ENCODE measurements at regions not wholly inside any gene's neighbourhood (a gene's known extent, or its start where the extent isn't known, plus 50 kb on each side); places are given as distances from the start of the nearest gene placed in this dataset.

- H3K27ac Mint-ChIP-seq = no peak overlapping the region
- peaks cover 3% of the 10 kb centered on the region for H3K4me1 Mint-ChIP-seq (ENCODE audit: low read depth)
- POLR2A ChIA-PET = no interaction called here
- CTCF ChIA-PET = no interaction called here
- H3K36me3 Mint-ChIP-seq = no peaks in the 10 kb centered on the region
- H3K4me3 Mint-ChIP-seq = no peak overlapping the region
- no peaks in the 10 kb centered on the region for H3K27me3 Mint-ChIP-seq
- intact Hi-C loops (cut with micrococcal nuclease) = no loop called here
- no peak for DNase-seq
- no peaks in the 10 kb centered on the region for H3K9me3 Mint-ChIP-seq
These were observed 1363.2 kb upstream of the ACVR2A start for GRCh38 chr2:146481629-146482028.

GRCh38 chr2:146477383-146477782, 1367.4 kb upstream of the ACVR2A start:
- intact Hi-C loops (cut with micrococcal nuclease) = no loop called here
- POLR2A ChIA-PET = no interaction called here
- DNase-seq = no peak
- H3K27me3 Mint-ChIP-seq = no peaks in the 10 kb centered on the region
- no peaks in the 10 kb centered on the region for H3K9me3 Mint-ChIP-seq
- H3K4me1 Mint-ChIP-seq (ENCODE audit: low read depth) = peaks cover 3% of the 10 kb centered on the region
- H3K4me3 Mint-ChIP-seq = no peak overlapping the region
- no peaks in the 10 kb centered on the region for H3K36me3 Mint-ChIP-seq
- no peak overlapping the region for H3K27ac Mint-ChIP-seq
- CTCF ChIA-PET = no interaction called here

GRCh38 chr2:146468578-146468977, 1376.3 kb upstream of the ACVR2A start:
- H3K4me1 Mint-ChIP-seq (ENCODE audit: low read depth) = no peaks in the 10 kb centered on the region
- no peaks in the 10 kb centered on the region for H3K27me3 Mint-ChIP-seq
- no peak overlapping the region for H3K27ac Mint-ChIP-seq
- POLR2A ChIA-PET = no interaction called here
- DNase-seq = no peak
- H3K9me3 Mint-ChIP-seq = no peaks in the 10 kb centered on the region
- intact Hi-C loops (cut with micrococcal nuclease) = no loop called here
- CTCF ChIA-PET = no interaction called here
- no peaks in the 10 kb centered on the region for H3K36me3 Mint-ChIP-seq
- no peak overlapping the region for H3K4me3 Mint-ChIP-seq

GRCh38 chr2:146467425-146467824, 1377.4 kb upstream of the ACVR2A start:
- H3K36me3 Mint-ChIP-seq = no peaks in the 10 kb centered on the region
- no peaks in the 10 kb centered on the region for H3K9me3 Mint-ChIP-seq
- no peak overlapping the region for H3K27ac Mint-ChIP-seq

GRCh38 chr2:146465460-146465859, 1379.4 kb upstream of the ACVR2A start:
- no peaks in the 10 kb centered on the region for H3K4me1 Mint-ChIP-seq (ENCODE audit: low read depth)
- no peak for DNase-seq
- ChIA-PET POLR2A (no interaction called here), CTCF (no interaction called here)
- H3K27me3 Mint-ChIP-seq = no peaks in the 10 kb centered on the region
- H3K27ac Mint-ChIP-seq = no peak overlapping the region
- H3K36me3 Mint-ChIP-seq = no peaks in the 10 kb centered on the region
- no peak overlapping the region for H3K4me3 Mint-ChIP-seq
- H3K9me3 Mint-ChIP-seq = peaks cover 5% of the 10 kb centered on the region
- intact Hi-C loops (cut with micrococcal nuclease) = no loop called here

More at GRCh38 chr2:146467425-146467824, 1377.4 kb upstream of the ACVR2A start:
- CTCF ChIA-PET = no interaction called here
- POLR2A ChIA-PET = no interaction called here
- intact Hi-C loops (cut with micrococcal nuclease) = no loop called here
- Mint-ChIP-seq H3K4me3 (no peak overlapping the region), H3K4me1 (ENCODE audit: low read depth) (no peaks in the 10 kb centered on the region), H3K27me3 (no peaks in the 10 kb centered on the region)
- no peak for DNase-seq

GRCh38 chr2:146461068-146461467, 1383.8 kb upstream of the ACVR2A start:
- ChIA-PET POLR2A (no interaction called here), CTCF (no interaction called here)
- Mint-ChIP-seq H3K27ac (no peak overlapping the region), H3K9me3 (peaks cover 27% of the 10 kb centered on the region), H3K27me3 (no peaks in the 10 kb centered on the region), H3K4me3 (no peak overlapping the region), H3K4me1 (ENCODE audit: low read depth) (no peaks in the 10 kb centered on the region), H3K36me3 (no peaks in the 10 kb centered on the region)
- intact Hi-C loops (cut with micrococcal nuclease) = no loop called here
- no peak for DNase-seq

GRCh38 chr2:146458585-146458984, 1386.2 kb upstream of the ACVR2A start:
- no peak for DNase-seq
- Mint-ChIP-seq H3K9me3 (peaks cover 27% of the 10 kb centered on the region), H3K27me3 (no peaks in the 10 kb centered on the region), H3K4me3 (no peak overlapping the region), H3K27ac (no peak overlapping the region), H3K36me3 (no peaks in the 10 kb centered on the region), H3K4me1 (ENCODE audit: low read depth) (no peaks in the 10 kb centered on the region)
- POLR2A ChIA-PET = no interaction called here
- CTCF ChIA-PET = no interaction called here
- intact Hi-C loops (cut with micrococcal nuclease) = no loop called here

GRCh38 chr2:146457221-146457620, 1387.6 kb upstream of the ACVR2A start:
- Mint-ChIP-seq H3K27me3 (no peaks in the 10 kb centered on the region), H3K36me3 (no peaks in the 10 kb centered on the region), H3K4me1 (ENCODE audit: low read depth) (no peaks in the 10 kb centered on the region), H3K9me3 (peaks cover 27% of the 10 kb centered on the region), H3K4me3 (no peak overlapping the region), H3K27ac (no peak overlapping the region)
- intact Hi-C loops (cut with micrococcal nuclease) = no loop called here
- CTCF ChIA-PET = no interaction called here
- POLR2A ChIA-PET = no interaction called here
- DNase-seq = no peak

- POLR2A ChIA-PET = no interaction called here
- intact Hi-C loops (cut with micrococcal nuclease) = no loop called here
- CTCF ChIA-PET = no interaction called here
These were observed 1389.5 kb upstream of the ACVR2A start for GRCh38 chr2:146455325-146455724.

GRCh38 chr2:146451972-146452371, 1392.9 kb upstream of the ACVR2A start:
- Mint-ChIP-seq H3K4me1 (ENCODE audit: low read depth) (no peaks in the 10 kb centered on the region), H3K9me3 (no peaks in the 10 kb centered on the region), H3K27me3 (no peaks in the 10 kb centered on the region), H3K36me3 (no peaks in the 10 kb centered on the region), H3K27ac (no peak overlapping the region), H3K4me3 (no peak overlapping the region)
- POLR2A ChIA-PET = no interaction called here
- no peak for DNase-seq
- CTCF ChIA-PET = no interaction called here
- intact Hi-C loops (cut with micrococcal nuclease) = no loop called here

More at GRCh38 chr2:146455325-146455724, 1389.5 kb upstream of the ACVR2A start:
- H3K4me1 Mint-ChIP-seq (ENCODE audit: low read depth) = no peaks in the 10 kb centered on the region
- no peak overlapping the region for H3K4me3 Mint-ChIP-seq
- no peaks in the 10 kb centered on the region for H3K36me3 Mint-ChIP-seq
- H3K9me3 Mint-ChIP-seq = peaks cover 20% of the 10 kb centered on the region
- H3K27me3 Mint-ChIP-seq = no peaks in the 10 kb centered on the region
- DNase-seq = no peak
- H3K27ac Mint-ChIP-seq = no peak overlapping the region

- DNase-seq = no peak
- POLR2A ChIA-PET = no interaction called here
- intact Hi-C loops (cut with micrococcal nuclease) = no loop called here
- no peaks in the 10 kb centered on the region for H3K36me3 Mint-ChIP-seq
- H3K4me3 Mint-ChIP-seq = no peak overlapping the region
- H3K27ac Mint-ChIP-seq = no peak overlapping the region
- H3K4me1 Mint-ChIP-seq (ENCODE audit: low read depth) = no peaks in the 10 kb centered on the region
- CTCF ChIA-PET = no interaction called here
- no peaks in the 10 kb centered on the region for H3K27me3 Mint-ChIP-seq
- H3K9me3 Mint-ChIP-seq = no peaks in the 10 kb centered on the region
These were observed 1394.7 kb upstream of the ACVR2A start for GRCh38 chr2:146450131-146450530.

- CTCF ChIA-PET = no interaction called here
- Mint-ChIP-seq H3K4me3 (no peak overlapping the region), H3K4me1 (ENCODE audit: low read depth) (no peaks in the 10 kb centered on the region), H3K36me3 (no peaks in the 10 kb centered on the region), H3K27ac (no peak overlapping the region), H3K27me3 (no peaks in the 10 kb centered on the region), H3K9me3 (no peaks in the 10 kb centered on the region)
- DNase-seq = no peak
- POLR2A ChIA-PET = no interaction called here
- intact Hi-C loops (cut with micrococcal nuclease) = no loop called here
These were observed 1399.8 kb upstream of the ACVR2A start for GRCh38 chr2:146444987-146445386.

- ChIA-PET POLR2A (no interaction called here), CTCF (no interaction called here)
- no peaks in the 10 kb centered on the region for H3K27me3 Mint-ChIP-seq
- H3K9me3 Mint-ChIP-seq = no peaks in the 10 kb centered on the region
- H3K4me3 Mint-ChIP-seq = no peak overlapping the region
- H3K36me3 Mint-ChIP-seq = no peaks in the 10 kb centered on the region
- H3K4me1 Mint-ChIP-seq (ENCODE audit: low read depth) = no peaks in the 10 kb centered on the region
- no peak for DNase-seq
- intact Hi-C loops (cut with micrococcal nuclease) = no loop called here
- H3K27ac Mint-ChIP-seq = no peak overlapping the region
These were observed 1400.7 kb upstream of the ACVR2A start for GRCh38 chr2:146444085-146444484.

GRCh38 chr2:146438246-146438645, 1406.6 kb upstream of the ACVR2A start:
- Mint-ChIP-seq H3K27me3 (no peaks in the 10 kb centered on the region), H3K4me1 (ENCODE audit: low read depth) (no peaks in the 10 kb centered on the region), H3K9me3 (no peaks in the 10 kb centered on the region), H3K4me3 (no peak overlapping the region), H3K27ac (no peak overlapping the region), H3K36me3 (no peaks in the 10 kb centered on the region)
- POLR2A ChIA-PET = no interaction called here
- DNase-seq = no peak
- CTCF ChIA-PET = no interaction called here
- intact Hi-C loops (cut with micrococcal nuclease) = no loop called here
